OCI-LY3 (cell line): ENCODE measurements at regions not wholly inside any gene's neighbourhood (a gene's known extent, or its start where the extent isn't known, plus 50 kb on each side); places are given as distances from the start of the nearest gene placed in this dataset.

Experiments
- CTCF ChIP-seq: fragments of 200-600, 300-600 bp; sonication (generic); IDR thresholded peaks from 2 replicates; pipeline ENCODE4 v1.5.1; 2014; ENCODE audit warnings: antibody characterized with exemption, low read length, low read depth
- EZH2phosphoT487 ChIP-seq: fragments of 200-600 bp; shearing (Covaris generic); IDR thresholded peaks from 2 replicates; pipeline ENCODE4 v1.6.1; 2018; ENCODE audit warnings: antibody characterized with exemption, mixed run types, low read depth

GRCh38 chr7:106599343-106599698 is 61.6 kb downstream of the CCDC71L start:
- TF ChIP-seq EZH2phosphoT487: no peak
- TF ChIP-seq CTCF: no peak
